Osteoblast (primary cell): ENCODE measurements at regions not wholly inside any gene's neighbourhood (a gene's known extent, or its start where the extent isn't known, plus 50 kb on each side); places are given as distances from the start of the nearest gene placed in this dataset.

Experiments
- DNase-seq: peaks from one replicate; pipeline ENCODE4 v3.0.0; 2011; ENCODE audit warnings: low spot score, mixed read lengths; ENCODE audit not compliant: insufficient read length; ENCODE audit errors: missing footprints
- H2AFZ ChIP-seq: 2 replicates; pipeline ENCODE4 v1.6.0; 2011; ENCODE audit warnings: mild to moderate bottlenecking, low read length
- H3K27ac ChIP-seq: 2 replicates; pipeline ENCODE4 v1.5.1; 2011; ENCODE audit warnings: mild to moderate bottlenecking, low read depth, low read length, moderate library complexity
- H3K27me3 ChIP-seq: 2 replicates; pipeline ENCODE4 v1.6.0; 2012; ENCODE audit warnings: mild to moderate bottlenecking, control low read depth, inconsistent platforms, low read length, moderate library complexity; ENCODE audit not compliant: insufficient read depth
- H3K36me3 ChIP-seq: 2 replicates; pipeline ENCODE4 v1.5.1; 2011; ENCODE audit warnings: mild to moderate bottlenecking, low read length, control low read depth, moderate library complexity; ENCODE audit not compliant: insufficient read depth
- H3K4me1 ChIP-seq: 2 replicates; pipeline ENCODE4 v1.5.1; 2011; ENCODE audit warnings: mild to moderate bottlenecking, low read length, control low read depth, moderate library complexity; ENCODE audit not compliant: insufficient read depth
- H3K4me2 ChIP-seq: 2 replicates; pipeline ENCODE4 v1.6.0; 2011; ENCODE audit warnings: mild to moderate bottlenecking, low read length; ENCODE audit not compliant: insufficient read depth
- H3K4me3 ChIP-seq: fragments of 200-600 bp; sonication (generic); 3 replicates; pipeline ENCODE4 v1.5.1; 2012; ENCODE audit warnings: mild to moderate bottlenecking, low read length, inconsistent platforms; ENCODE audit not compliant: insufficient read depth
- H3K79me2 ChIP-seq: 2 replicates; pipeline ENCODE4 v1.6.0; 2012; ENCODE audit warnings: mild to moderate bottlenecking, low read length, control low read depth, inconsistent platforms; ENCODE audit not compliant: insufficient read depth
- H3K9me3 ChIP-seq: 2 replicates; pipeline ENCODE4 v1.5.1; 2011; ENCODE audit warnings: low read depth, low read length, control low read depth
- H4K20me1 ChIP-seq: 2 replicates; pipeline ENCODE4 v1.6.0; 2012; ENCODE audit warnings: mild to moderate bottlenecking, low read length, control low read depth; ENCODE audit not compliant: insufficient read depth
- CTCF ChIP-seq: IDR thresholded peaks from 2 replicates; pipeline ENCODE4 v1.5.1; 2011; ENCODE audit warnings: mild to moderate bottlenecking, low read depth, low read length, moderate library complexity; ENCODE audit errors: extremely low read depth

GRCh38 chr10:78438907-78439809 lies 405.5 kb downstream of the RPS24 start:
- no peaks in the 10 kb centered on the region for H3K79me2 ChIP-seq
- H4K20me1 ChIP-seq = no peaks in the 10 kb centered on the region
- H3K27ac ChIP-seq = no peak overlapping the region
- no peaks in the 10 kb centered on the region for H3K9me3 ChIP-seq
- H3K27me3 ChIP-seq = peaks cover 7% of the 10 kb centered on the region
- H2AFZ ChIP-seq = no peak overlapping the region
- H3K4me2 ChIP-seq = no peak overlapping the region
- H3K4me3 ChIP-seq = no peak overlapping the region
- H3K36me3 ChIP-seq = no peaks in the 10 kb centered on the region
- no peak for TF ChIP-seq CTCF
- no peaks in the 10 kb centered on the region for H3K4me1 ChIP-seq
- no peak for DNase-seq

GRCh38 chr10:78441010-78441409 lies 407.3 kb downstream of the RPS24 start:
- no peaks in the 10 kb centered on the region for H4K20me1 ChIP-seq
- H3K27me3 ChIP-seq = no peaks in the 10 kb centered on the region
- peaks cover 1% of the 10 kb centered on the region for H3K4me1 ChIP-seq
- no peak for DNase-seq
- no peak overlapping the region for H2AFZ ChIP-seq
- TF ChIP-seq CTCF = no peak
- no peak overlapping the region for H3K27ac ChIP-seq
- no peaks in the 10 kb centered on the region for H3K79me2 ChIP-seq
- no peak overlapping the region for H3K4me3 ChIP-seq
- no peak overlapping the region for H3K4me2 ChIP-seq
- no peaks in the 10 kb centered on the region for H3K36me3 ChIP-seq
- H3K9me3 ChIP-seq = no peaks in the 10 kb centered on the region

GRCh38 chr10:78441694-78442093 lies 408.0 kb downstream of the RPS24 start:
- H3K27me3 ChIP-seq = no peaks in the 10 kb centered on the region
- no peaks in the 10 kb centered on the region for H3K9me3 ChIP-seq
- H3K27ac ChIP-seq = no peak overlapping the region
- TF ChIP-seq CTCF = no peak
- H3K79me2 ChIP-seq = no peaks in the 10 kb centered on the region
- H3K4me3 ChIP-seq = no peak overlapping the region
- no peak overlapping the region for H3K4me2 ChIP-seq
- DNase-seq = no peak
- no peaks in the 10 kb centered on the region for H3K36me3 ChIP-seq
- no peak overlapping the region for H2AFZ ChIP-seq
- no peaks in the 10 kb centered on the region for H4K20me1 ChIP-seq
- H3K4me1 ChIP-seq = peaks cover 7% of the 10 kb centered on the region

GRCh38 chr10:78442836-78443550 lies 409.3 kb downstream of the RPS24 start:
- H3K4me2 ChIP-seq = no peak overlapping the region
- no peaks in the 10 kb centered on the region for H3K27me3 ChIP-seq
- no peaks in the 10 kb centered on the region for H3K9me3 ChIP-seq
- DNase-seq = no peak
- no peaks in the 10 kb centered on the region for H4K20me1 ChIP-seq
- no peak for TF ChIP-seq CTCF
- no peaks in the 10 kb centered on the region for H3K36me3 ChIP-seq
- H3K27ac ChIP-seq = no peak overlapping the region
- no peak overlapping the region for H3K4me3 ChIP-seq
- H3K4me1 ChIP-seq = peaks cover 12% of the 10 kb centered on the region
- H2AFZ ChIP-seq = no peak overlapping the region
- H3K79me2 ChIP-seq = no peaks in the 10 kb centered on the region
